CD4-positive, alpha-beta T cell treated with Interleukin-6 at 100 ng/mL for 8 hours (primary cell): ENCODE measurements at regions not wholly inside any gene's neighbourhood (a gene's known extent, or its start where the extent isn't known, plus 50 kb on each side); places are given as distances from the start of the nearest gene placed in this dataset.

Experiments
- DNase-seq: peaks from one replicate; pipeline ENCODE4 v3.0.0-alpha.2; 2020; ENCODE audit warnings: mixed read lengths, low spot score

DNA sequence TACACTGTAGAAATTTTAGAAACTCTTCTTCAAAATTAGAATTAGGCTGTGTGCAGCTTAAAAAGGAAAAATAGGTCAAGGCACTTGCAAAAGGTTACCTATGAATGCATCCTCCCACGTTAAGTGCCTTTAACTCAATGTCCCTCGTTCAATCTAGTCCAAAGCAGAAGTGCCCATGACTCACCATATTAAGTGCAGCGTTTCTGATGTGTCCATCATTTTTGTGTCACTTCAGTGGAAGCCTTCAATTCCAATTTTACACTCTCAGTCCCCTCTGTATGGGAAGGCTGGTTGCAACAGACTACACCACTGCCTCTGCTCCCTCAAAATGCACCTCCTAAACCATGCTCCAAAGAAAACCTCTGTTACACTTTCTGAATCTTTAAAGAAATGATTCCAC, 53.4 kb downstream of the FOXB1 start:
- no peak for DNase-seq

DNA sequence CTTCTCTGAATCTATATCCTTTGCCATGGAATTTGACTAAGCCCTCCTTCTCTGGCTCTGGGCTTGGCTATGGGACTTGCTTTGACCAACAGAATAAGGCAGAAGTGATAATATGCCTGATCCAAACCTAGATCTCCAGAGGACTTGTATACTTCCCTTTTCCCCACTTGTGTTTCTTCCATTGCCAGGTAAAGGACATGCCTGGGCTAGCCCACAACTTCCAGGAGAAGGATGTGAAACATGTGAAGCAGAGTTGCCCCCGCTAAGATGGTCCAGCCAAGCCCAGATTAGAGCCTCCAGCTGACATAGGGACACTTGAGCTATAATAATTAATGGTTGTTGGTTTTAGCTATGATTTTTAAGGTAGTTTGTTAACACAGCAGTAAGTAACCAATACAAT, 55.1 kb downstream of the FOXB1 start:
- no peak for DNase-seq

DNA sequence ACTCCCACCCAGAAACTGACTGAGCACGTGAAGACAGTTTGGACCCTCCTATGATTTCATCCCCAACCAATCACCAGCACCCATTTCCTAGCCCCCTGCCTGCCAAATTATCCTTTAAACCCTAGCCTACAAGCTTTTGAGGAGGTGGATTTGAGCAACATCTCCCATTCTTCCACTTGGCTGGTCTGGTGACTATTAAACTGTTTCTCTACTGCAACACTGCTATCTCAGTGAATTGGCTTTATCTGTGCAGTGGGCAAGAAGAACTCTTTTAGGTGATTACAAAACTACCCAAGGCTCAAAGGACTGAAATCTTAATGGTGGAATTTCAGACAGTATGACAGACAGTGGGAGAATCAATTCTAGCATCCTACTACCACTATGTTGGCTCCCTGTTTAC, 57.6 kb downstream of the FOXB1 start:
- DNase-seq: no peak

DNA sequence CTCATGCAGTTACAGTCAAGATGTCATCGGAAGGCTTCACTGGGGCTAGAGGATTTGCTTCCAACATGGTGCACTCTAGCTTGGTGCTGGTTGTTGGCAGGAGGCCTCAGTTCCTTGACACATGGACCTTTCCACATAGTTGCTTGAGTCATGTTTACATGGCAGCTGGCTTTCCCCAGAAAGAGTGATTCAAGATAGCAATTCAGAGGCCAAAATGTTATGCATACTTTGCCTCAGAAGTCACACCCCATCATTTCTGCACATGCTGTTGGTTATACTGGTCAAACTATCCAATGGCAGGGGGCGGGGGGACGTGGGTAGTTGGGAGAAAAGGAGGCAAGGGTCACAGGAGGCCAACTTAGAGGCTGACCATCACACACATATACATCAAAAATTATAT, 58.7 kb downstream of the FOXB1 start:
- DNase-seq: no peak

DNA sequence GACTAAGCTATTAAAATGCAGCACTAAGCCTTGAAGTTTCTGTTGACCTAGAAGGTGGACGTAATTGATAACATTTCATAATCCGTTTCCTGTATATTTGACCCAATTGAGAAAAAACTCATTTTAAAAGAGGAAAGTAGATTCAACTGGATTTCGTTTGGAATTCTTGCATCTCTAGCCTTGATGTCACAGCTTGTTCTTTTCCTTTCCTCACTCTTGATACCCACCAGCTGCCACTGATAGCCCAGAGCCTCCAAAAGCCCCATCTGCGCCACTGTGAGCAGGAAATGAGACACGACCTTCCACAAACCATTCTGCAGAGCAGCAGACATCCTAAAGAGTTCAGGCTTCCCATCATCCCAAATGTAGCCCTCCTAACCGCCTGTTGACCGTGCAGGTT, 61.8 kb downstream of the FOXB1 start:
- no peak for DNase-seq

DNA sequence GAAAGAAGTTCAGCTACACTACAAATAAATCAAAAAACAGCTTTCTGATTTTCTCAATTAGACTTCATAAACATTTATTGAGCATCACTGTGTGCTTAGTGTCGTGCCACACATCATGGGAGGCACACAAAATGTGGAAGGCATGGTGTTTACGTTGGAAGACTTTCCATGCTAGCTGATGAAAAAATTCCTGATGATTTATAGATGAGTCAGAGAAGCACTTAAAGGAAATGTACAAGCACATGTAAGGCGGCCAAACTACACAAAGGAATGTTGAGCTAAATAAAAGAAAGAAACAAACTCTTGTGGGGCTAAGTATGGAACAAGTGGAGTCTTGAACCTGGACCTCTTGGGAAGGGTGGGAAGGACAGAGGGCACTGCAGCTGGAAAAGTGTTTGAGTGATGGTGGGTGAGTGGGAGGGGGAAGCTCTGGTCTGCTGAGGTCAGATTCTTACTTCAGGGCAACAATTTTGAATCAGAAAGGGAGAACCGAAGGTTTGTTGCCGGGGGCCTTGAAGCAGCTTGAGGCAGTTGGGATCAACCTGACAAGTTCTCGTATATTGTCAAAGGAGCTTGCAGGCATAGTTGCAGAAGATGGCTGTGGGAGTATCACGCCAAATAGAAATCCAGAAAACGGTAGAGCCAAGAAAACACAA, 66.9 kb downstream of the FOXB1 start:
- no peak for DNase-seq

DNA sequence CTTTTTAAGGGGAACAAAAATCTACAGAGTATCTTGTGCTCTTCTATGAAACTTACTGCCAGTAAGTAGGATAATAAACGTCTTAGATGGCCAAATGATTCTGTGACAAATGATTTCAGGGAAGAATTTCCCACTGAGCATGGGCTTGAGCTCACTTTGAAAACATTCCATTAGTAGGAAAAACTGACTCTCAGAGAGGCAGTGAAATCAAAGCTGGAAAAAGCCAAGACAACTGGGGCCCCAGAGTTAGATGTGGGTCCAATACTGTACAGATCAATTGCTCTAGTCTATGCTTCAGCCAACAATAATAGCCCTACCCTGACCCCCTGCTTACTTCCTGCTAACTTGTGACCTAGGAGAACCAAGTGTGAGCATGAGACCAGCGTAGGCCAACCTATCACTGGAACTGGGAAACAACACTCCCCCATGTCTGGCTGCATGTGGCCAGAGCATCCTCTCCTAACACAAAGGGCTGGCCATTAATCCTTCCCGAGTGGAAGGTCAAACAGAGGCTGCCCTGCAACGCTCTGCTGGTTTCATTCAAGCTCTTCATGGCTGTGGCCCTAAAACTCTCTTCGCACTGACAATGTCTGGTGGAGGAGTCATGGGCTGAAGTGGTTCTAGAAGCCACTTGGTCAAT, 68.8 kb downstream of the FOXB1 start:
- no peak for DNase-seq

DNA sequence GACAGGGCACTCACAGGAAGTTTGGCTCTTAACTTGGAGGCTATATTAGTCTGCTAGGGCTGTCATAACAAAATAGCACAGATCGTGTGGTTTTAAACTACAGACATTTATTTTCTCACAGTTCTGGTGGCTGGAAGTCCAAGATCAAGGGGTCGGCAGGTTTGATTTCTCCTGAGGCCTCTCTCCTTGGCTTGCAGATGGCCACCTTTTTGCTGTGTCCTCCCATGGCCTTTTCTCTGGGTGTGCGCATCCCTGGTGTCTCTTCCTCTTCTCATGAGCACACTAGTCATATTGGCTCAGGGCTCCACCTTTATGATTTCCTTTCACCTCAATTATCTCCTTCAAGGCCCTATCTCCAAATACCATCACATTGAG, 69.3 kb downstream of the FOXB1 start:
- DNase-seq: no peak

DNA sequence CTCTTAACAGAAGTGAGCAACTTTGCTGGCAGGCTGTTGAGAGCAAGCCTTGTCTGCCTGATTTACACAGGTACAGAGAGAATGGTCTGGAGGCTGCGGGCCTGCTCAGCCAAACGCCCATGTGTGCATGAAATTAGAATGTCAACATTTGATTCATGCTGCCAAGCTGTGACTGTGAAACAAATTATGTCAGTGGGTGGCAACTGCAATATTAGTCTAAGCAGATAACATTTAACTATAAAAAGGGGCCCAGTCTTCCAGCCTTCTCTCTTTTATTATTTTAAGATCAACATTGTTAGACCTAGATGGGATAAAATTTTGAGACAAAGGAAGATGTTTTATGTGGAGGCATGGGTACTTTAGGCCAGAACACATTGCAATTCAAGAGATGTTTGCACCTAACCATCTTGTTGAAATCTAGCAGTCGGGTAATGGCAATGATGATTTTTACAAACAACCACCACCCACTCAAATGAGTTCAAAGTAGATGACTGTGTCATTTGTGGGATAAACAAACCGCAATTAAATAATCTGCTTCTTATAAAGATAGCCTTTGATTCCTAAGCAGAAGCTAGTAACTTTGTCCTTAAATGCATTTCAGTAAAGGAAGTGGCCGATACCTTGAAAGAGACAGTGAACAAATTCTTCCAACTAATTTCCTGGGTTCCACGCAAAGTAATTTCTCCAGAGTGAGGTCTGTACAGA, 70.2 kb downstream of the FOXB1 start:
- no peak for DNase-seq

DNA sequence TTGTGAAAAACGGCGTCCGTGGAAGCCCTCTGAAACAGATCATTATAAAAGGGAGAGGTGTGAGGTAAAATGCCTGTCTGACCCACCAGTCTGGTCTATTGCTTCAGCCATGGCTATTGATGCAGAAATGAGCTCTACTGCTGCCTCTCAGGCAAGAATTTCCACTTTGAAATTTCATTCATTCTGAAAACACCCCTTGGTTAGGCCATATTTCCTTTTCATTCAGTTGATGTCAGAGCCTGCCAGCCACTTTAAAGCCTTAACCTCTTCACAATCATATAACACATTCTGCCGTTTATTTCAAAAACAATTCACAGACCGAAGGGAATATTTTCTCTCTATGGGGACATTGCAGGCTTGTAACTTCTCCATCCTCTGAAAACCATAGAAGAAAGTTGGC, 71.9 kb downstream of the FOXB1 start:
- no peak for DNase-seq

DNA sequence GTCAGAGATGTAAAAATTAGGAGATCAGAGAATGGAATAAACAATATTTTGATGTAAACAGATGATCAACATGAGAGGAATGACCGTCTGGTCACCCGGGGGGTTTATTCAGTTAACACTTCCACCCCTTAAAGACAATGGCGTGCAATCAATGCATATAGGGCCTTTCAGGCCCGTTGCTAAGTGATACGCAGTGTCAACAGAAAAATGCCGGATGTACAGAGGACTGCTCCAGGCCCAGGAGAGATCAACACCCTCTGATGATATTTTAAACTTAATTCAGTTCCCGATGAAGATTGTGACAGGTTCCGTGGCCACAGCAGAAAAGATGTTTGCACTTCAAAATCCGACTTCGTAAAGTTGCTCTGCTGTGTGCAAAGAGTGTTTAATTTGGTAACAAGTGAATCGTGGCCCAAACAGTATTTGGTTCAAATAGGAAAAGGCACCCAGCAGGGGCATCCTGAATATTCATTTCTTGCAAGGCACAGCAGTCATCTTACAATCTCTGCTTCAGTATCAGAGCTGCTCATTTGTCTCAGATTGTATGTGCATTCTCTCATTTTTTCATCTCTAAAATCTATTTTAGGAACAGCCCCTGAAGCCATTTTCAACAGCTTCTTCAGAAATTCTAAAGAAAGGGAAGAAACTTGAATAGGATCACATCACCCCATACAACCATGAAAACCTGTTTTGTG, 72.6 kb downstream of the FOXB1 start:
- no peak for DNase-seq

DNA sequence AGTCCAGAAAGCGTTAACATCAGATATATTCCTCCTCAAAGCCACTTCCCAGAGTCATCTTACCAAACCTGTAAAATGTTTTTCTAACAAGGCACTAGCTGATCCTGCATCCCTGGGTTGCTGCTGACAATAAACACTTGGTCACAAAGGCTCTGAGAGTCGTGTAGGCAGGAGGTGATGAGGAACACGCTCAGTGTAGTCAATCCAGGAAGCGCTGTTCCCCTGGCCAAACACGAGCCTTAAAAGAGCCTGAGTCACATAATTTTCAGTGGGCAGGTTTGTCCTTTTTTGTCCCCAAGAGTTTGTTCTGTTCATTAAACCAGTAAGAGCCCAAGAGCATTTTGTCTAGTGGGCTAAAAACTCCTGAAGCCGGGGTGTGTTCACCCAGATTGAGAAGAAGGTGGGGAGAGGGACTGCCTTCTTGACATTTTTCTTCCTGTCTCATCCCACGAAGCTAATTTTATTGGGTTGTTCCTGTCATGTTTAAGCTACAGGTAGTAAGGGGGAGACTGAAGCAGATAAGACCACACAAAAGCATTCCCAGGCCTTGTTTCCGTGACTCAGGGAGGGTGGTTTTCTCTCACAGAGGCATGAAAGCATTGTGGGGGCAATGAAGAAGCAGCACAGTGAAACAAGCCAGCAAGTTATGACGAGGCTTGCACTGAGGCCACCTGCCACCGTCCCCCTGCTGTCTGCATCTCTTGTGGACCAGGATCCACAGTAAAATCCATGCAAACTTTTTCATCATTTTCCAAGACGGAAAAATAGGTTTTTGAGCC, 73.7 kb downstream of the FOXB1 start:
- no peak for DNase-seq

DNA sequence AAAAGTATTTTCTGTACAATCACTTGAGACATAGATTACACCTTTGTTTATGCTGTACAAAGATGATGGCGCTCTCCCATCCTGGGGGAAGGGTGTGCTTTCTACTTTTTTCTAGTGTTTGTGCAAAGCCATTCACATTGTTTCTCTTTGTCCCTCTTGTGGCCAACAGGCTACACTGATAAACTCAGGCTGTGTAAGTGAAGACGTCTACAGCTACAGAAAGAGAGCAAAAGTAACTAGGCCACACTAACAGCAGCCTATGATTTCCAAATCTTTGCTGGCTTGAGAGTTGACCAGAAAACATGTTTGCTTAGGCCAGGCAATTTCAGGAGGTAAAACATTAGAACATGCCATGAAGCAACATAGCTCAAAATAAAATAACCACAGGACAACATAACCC, 75.1 kb downstream of the FOXB1 start:
- DNase-seq: no peak

DNA sequence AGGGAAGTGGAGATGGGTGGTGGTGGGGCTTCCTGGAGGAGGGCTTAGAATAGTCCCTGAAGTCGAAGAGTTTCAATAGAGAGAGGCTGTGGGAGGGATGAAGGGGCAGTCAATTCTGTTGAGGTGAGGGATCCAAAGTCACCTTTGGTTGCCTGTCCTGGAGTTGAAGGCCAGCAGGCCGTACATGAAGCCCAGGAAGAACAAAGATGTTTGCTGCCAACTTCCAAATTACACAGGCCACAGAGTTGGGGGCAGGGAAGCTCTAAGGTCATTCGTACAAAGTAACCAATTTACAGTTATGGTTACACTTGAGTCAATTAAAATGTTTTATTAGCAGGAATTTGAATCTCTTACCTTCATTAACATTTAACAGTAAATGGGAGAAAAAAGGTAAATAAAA, 77.9 kb downstream of the FOXB1 start:
- DNase-seq: no peak

DNA sequence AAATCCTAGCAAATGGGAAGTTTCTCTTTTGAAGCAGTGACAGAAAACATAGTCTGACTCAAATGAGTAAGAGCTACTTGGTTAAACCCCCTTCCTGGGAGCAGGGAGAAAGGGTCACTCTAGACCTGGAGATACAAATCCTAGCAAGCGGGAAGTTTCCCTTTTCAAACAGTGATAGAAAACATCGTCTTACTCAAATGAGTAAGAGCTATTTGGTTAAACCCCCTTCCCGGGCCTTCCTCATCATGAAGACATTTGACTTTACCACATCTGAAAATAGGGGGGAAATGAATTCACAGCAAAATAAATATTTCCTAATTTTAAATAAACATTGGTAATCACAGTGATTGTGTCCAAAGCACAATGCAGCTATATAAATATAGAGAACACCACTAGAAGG, 79.2 kb downstream of the FOXB1 start:
- DNase-seq: no peak

DNA sequence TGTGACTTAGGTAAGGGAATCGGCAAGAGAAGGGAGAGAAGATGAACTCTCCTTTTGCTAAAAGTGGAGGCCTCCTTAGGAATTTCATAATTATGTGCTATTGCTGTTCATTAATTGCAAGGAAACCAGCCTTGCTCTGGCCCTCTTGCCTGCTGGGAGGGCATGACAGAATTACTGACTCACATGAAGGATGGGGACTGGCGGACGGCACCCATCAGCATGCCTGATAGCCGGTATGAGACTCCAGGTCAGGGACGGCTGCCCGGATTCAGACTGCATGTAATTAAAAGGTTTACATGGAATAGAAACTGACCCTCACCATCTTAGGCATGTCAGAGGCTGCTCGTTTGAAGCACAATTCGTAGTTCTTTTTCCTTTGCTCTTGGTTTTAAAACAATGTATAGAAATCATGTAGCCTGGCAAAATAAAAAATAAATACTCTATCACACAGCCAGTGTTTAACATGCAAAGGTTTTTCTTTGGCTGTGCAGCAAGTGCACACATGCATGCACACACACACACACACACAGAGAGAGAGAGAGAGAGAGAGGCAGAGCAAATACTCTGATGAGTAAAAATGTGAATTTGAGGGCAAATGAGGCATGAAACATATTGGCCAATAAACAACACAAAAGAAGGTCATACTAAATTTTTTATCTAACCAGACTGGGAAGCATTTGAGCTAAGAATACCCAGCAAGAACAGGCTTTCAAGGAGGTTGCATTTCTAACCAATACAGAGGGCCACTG, 82.7 kb downstream of the FOXB1 start:
- no peak for DNase-seq

DNA sequence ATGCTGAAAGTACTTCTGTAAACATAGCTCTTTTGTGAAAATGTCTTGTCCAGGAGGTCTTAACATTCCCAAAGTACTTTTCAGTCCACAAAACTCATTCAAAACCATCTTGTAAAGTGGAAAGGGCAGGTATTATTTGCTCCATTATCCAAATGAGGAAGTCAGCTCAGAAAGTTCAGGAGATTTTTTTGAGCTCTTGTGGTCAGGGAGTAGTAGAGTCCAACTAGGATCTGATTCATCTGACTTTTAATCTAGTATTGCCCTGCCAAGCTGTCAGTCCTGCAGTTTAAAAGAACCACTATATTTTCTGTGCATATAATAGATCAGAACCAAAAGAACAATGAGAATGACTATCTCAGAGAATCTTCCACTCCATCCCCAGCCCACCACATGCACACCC, 83.5 kb downstream of the FOXB1 start:
- no peak for DNase-seq

DNA sequence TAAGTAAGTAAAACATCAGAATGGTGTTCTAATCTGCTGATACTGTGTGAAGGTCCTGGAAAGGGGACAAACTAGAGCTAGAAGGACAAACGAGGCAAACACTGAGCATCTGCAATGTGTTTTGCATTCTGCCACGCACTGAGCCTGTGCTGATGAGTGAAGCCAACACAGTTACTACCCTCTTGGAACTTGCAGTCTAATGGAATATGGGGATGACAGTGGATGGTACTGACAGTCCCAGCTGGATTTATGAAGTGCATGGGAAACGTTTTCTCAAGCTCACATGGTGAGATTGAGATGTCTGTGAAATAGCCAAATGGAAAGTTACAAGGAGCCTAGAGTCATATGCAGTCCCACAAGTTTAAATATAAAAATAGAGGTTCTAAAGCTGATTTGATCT, 86.6 kb downstream of the FOXB1 start:
- DNase-seq: no peak

DNA sequence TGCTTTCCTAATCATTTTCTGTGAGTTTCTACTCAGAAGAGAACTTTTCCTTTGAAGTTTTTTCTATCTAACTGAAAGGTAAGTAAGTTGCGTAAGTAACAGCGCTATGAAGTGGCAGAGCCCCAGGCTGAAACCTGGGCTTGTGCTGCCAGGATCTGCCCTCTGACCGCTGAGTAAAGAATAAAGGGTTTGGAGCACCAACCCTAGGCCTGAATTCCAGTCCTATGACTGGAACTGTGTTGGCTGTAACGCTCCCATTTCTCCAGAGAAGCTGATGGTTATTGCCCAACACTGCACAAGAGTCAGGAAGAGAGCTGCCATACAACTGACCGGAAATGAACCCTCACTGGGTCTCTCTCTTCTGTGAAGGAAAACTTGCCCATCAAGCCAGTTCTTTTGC, 87.0 kb downstream of the FOXB1 start:
- no peak for DNase-seq

DNA sequence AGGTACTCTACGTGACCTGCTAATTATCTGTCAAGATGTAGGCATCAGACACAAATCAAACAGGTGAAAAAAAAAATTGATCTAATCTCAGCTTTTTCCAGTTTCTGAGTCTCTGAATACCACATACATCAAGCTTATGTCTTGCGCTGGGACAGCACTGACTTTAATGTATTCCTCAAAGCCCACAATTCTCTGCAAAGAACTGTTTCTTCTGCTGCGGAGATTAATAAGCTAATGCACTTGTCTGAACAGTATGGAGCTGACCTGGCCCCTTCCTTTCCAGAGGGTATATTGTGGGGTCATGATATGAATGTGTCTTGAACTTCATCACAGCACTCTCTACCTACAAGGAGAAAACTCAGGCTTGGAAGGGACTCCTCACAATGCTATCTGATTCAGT, 87.8 kb downstream of the FOXB1 start:
- no peak for DNase-seq

DNA sequence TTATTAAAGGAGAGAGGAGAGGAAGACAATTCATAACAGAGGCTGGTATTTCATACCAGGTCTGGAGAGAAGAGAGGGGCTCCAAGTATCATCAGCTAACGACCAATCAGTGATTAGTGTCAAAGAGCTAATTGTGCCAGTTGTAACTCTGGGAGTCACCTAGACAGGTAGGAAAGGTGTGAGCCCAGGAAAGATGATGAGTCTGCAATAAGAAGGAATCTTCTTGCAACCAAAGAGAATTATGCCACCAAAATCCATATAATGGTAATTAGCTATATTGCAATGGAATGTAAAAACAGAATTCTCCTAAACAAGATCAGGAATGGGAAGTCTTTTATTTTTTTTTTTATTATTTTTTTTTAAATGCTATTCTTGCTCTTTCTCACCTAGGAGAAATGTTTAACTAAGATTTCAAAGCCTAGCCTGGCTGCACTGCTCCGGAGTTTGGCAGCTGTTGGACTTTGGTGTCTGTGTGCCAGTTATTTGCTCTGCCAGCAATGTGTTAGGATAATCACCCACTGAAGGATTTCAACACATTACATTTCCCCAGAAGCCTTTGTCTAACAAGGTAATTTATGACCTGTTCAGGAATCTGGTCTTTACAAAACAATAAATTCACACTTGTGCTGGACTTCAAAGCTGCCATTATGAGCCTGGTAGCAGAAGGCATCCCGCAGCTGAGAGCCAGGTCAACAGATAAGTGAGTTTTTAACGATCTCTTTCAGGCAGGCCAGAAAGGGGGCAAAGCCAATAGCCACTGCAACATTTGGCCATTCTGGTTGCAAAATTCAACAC, 89.4 kb downstream of the FOXB1 start:
- no peak for DNase-seq
